ENCODE measurements at regions not wholly inside any gene's neighbourhood (a gene's known extent, or its start where the extent isn't known, plus 50 kb on each side); places are given as distances from the start of the nearest gene placed in this dataset.
"Not testable (repeated sequence)": the region's sequence is repeated elsewhere in the genome, so short reads cannot be mapped to it uniquely, and the experiment has no call there.

DNA sequence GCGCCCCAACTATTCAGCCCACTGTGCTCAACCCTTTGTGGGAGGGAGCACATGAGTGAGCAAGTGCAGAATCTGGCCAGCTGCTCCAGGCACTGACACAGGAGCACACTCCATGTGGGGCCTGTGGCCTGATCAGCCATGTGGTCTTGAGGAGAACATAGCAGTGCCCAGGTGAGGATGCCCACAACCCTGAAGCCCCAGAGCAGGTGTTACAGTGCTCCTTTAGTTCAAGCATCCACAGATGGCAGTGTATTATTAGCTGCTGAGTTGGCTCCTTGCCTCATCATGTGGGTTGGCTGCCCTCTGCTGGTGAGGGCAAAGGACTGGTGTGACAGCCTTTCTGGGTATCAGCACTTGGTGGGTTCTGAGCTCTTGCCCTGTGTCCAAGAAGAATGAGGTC lies 1588.2 kb downstream of the SI start:
- in situ Hi-C loops (cut with HindIII; ENCODE audit: low sequenced_read_pairs): no loop called here
- DNase-seq (ENCODE audit: low spot score): peak; percentile 8

DNA sequence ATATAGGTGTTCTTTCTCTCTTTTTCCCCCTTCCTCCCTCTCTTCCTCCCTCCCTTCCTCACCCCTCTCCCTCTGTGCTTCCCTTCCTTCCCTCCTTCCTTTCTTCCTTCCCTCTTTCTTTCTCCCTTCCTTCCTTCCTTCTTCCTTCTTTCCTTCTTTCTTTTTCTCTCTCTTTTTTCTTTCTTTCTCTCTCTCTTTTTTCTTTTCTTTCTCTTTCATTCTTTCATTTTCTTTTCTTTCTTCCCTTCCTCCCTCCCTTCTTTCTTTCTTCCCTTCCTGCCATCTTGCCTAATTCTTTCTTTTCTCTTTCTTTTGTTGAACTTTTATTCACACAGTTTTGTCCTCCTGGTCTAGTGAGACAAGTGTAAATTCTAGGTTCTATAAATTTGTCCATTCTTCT lies 1595.6 kb downstream of the SI start:
- DNase-seq (ENCODE audit: low spot score): no peak
- in situ Hi-C loops (cut with HindIII; ENCODE audit: low sequenced_read_pairs): no loop called here

DNA sequence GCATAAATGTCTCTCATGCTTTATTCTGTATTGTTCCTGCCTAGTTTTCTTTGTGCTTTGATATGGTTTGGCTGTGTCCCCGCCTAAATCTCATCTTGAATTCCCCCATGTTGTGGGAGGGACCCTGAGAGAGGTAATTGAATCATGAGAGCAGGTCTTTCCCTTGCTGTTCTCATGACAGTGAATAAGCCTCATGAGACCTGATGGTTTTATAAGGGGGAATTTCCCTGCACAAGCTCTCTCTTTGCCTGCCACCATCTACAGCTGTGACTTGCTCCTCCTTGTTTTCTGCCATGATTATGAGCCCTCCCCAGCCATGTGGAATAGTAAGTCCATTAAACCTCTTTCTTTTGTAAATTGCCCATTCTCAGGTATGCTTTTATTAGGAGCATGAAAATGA lies 1596.6 kb downstream of the SI start:
- DNase-seq (ENCODE audit: low spot score): no peak
- in situ Hi-C loops (cut with HindIII; ENCODE audit: low sequenced_read_pairs): no loop called here

DNA sequence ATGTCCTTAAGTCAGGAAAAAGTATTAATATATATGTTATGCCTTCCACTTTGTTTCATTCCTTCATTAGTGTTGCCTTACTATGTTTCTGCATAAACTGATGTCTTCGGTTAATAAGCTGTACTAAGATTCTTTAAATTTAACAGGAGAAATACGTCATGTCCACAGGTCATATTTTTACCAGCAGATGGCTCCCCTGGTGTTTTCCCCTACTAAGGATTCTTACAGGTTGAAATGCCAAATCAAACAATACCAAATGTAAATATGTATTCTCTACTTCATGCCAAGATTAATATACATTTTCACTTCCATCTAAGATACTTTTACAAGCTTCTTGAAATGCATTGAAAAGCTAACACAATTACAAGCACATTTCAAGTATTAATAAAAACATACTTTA lies 1602.1 kb downstream of the SI start:
- DNase-seq (ENCODE audit: low spot score): no peak

DNA sequence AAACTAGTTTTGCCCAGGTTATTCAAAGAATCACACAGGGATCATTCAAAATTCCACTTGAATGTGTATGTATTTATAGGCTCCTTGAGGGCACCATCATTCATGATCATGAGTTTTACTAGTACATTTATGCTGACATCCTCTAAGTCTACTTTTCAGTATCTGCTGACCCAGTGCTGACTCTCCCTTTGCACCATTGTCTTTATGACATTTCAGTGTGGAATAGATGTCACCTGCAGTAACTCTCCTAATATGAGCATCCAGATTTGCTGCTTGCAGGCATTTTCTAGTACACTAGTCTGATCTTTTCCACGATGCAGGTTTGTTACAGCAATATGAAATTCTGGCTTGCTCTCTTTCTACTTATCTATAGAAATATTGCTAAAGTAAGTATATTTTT lies 1603.5 kb downstream of the SI start:
- no peak for DNase-seq (ENCODE audit: low spot score)
- in situ Hi-C loops (cut with HindIII; ENCODE audit: low sequenced_read_pairs): no loop called here

More for the DNA sequence above, 1602.1 kb downstream of the SI start:
- in situ Hi-C loops (cut with HindIII; ENCODE audit: low sequenced_read_pairs): no loop called here

DNA sequence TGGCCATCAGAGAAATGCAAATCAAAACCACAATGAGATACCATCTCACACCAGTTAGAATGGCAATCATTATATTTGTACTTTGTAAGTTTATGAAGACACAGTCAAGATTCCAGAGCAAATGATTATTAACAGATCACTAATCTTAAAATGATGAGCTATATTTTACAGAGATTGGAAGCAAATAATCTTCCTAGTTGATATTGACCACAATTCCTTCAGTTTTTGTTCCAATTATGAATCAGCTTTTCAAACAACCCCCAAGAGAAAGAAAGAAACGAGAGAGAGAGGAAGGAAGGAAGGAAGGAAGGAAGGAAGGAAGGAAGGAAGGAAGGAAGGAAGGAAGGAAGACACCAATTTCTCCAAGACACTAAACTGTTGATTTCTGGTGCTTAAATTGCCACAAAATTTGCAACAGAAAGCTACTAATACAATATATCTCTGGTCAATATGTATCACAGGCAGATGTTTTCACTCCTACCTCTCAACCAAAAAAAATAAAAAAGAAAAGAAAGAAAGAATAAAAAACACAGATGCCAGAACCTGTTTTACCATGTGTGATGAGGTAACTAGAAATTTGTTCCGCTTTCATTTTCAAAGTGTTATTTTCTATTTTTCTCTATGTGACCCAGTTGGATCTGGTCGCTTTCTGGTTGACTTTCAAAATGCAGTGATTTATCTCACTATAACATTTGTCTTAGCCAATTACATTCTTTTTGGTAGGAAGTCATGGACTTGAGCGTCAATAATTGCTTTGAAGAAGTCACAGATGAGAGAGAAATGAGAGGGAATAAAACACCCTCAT lies 1609.6 kb downstream of the SI start:
- in situ Hi-C loops (cut with HindIII; ENCODE audit: low sequenced_read_pairs): no loop called here
- no peak for DNase-seq (ENCODE audit: low spot score)

DNA sequence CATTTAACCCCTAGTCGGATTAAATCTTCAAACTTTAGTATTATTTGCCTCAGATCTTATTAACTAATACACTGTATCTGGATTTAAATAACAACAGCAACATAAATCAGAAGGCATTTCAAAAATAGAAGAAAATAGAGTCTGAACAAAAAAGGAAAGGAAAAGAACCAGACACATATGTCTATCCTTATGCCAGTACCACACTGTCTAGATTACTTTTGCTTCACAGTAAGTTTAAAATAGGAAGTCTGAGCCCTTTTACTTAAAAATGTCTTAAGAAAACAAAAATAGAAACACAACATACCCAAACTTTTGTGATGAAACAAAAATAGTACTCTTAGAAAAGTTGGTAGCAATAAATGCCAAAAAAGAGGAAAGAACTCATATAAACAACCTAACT lies 1615.8 kb downstream of the SI start:
- DNase-seq (ENCODE audit: low spot score): no peak
- in situ Hi-C loops (cut with HindIII; ENCODE audit: low sequenced_read_pairs): no loop called here

DNA sequence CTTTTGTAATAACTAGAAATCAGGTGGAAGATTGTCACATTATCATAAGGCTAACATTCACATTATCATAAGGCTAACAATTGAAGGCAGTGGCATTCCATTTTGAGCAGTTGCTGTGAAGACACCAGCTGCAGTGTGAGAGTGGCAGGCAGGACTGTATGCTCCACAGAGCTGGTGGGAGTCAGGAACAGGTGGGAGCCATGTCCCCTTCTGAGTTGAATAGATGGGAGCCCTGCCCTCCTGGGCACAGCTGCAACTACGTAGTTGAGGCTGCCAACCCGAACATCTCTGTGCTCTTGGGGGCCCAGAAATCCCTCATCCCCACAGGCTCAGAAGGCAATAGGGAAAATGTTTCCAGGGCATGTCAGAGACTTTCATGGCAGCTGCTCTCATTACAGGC lies 1627.6 kb downstream of the SI start:
- no peak for DNase-seq (ENCODE audit: low spot score)
- in situ Hi-C loops (cut with HindIII; ENCODE audit: low sequenced_read_pairs): no loop called here

DNA sequence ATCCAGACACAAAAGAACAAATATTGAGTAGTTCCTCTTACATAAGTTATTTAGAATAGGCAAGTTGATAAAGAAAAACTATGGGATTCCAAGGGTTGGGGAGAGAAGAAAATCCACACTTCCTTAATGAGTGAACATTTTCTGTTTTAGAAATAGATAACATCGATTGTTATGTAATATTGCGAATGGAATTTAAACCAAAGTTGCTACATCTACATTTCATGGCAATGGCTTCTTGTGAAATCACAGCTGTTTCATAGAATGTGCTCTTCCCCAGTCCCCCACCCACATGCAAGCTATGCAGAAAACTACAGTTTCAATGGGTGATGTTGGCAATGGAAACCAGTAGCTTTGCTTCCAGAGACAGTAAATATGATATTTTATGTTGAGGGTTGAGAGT lies 1639.5 kb downstream of the SI start:
- in situ Hi-C loops (cut with HindIII; ENCODE audit: low sequenced_read_pairs): no loop called here
- DNase-seq (ENCODE audit: low spot score): no peak

DNA sequence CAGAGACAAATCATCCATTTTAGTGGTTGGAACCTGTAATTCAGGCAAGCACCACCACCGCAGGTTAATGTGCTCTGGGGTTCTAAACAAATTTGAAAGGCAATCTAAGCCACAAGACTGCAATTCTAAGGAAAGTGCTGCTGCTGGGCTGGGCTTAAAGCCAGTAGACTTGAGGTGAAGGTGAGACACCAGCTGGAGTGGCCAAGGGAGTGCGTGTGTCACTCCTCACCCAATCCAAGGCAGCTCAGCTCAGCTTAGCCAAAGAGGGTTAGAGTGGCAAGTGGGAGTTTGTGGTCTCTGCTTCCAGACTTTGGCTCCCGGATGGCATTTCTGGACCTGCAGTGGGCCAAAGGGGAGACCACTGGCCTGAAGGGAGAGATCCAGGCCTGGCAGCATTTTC lies 1655.6 kb downstream of the SI start:
- no peak for DNase-seq (ENCODE audit: low spot score)
- in situ Hi-C loops (cut with HindIII; ENCODE audit: low sequenced_read_pairs): no loop called here

DNA sequence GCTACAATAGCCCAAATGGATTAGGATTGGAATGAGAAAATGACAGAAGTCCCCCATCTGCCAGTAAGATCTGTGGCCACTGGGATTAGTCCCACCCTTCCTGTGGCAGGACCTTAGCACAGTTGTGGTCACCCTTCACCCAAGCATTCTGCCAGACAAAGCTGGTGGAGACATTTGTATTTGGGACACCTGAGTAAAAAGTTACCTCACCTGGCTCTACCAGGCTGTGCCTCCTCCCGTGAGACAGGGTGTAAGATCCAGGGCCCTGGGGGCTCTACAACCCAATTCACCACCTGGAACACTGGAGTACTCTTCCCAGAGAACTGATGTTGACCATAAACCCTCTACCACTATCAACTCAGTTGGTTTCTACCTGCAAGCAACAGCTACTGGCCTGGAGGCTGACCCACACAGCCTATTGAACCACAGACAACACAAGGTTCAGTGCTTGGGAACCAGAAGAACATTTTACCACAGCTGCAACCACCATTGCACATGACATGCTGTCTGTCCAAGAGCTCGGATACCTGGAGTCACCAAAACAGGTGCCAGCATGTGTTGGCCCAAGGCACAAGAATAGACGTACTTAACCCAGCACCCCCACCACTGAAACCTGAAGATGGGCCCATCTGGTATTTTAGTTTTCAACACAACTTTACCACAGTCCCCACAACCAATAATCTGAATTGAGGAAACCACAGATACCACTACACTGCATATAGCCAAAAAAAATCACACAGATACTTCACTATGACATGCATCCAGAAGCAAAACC lies 1686.7 kb downstream of the SI start:
- in situ Hi-C loops (cut with HindIII; ENCODE audit: low sequenced_read_pairs): no loop called here
- DNase-seq (ENCODE audit: low spot score): no peak

DNA sequence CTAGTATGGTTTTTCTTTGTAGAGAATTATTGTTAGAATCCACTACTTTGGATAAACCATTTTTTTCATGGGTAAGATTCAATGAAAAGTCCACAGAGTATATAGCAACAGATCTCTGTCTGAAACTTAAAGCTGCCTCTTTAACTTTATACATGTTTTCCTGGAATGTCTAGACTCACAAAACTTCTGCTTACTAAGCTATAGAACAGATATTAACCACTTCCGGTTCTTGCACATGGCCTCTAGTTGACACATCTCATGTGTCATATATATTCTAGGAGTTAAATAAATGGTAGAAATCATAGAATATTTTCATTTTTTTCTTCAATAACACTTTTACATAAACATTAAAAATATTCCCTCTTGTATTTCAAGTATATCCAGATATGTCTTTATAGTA lies 1693.9 kb downstream of the SI start:
- in situ Hi-C loops (cut with HindIII; ENCODE audit: low sequenced_read_pairs): no loop called here
- no peak for DNase-seq (ENCODE audit: low spot score)

DNA sequence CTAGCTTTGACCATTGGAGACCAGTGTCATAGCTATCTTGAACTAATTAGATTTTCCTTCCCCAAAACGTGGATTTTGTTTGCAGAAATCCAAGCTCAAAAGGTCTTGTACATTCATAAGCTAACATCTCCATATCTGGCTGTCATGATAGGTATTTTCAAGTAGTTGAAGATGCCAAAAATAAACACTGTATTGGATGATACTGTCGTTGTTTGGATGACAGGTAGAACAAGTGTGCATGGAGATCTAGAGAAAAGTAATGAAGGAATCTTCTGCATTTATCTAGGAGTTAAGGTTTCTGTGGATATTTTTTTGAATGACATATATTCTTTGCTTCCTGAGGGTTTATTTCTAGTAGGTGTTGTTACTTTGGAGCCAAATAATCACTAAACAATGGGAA lies 1696.1 kb downstream of the SI start:
- no peak for DNase-seq (ENCODE audit: low spot score)

DNA sequence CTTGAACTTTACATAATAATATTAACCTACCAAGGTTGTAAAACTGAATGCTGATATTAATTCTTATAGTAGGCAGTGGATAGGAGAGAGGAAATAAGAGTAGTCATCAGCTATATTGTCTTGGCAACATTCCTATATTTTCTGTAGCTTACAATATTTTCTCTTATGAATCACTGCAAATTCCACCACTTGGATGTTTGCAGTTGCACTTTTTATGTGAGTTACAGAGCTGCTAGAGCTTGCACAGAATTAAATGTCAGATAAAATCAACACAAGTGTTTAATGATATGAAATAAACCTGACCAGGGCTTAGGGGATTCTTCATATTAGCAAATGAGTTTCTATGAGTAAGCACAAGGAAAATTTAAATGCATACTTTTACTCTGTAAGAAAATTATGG lies 1710.1 kb downstream of the SI start:
- in situ Hi-C loops (cut with HindIII; ENCODE audit: low sequenced_read_pairs): no loop called here
- no peak for DNase-seq (ENCODE audit: low spot score)

More for the DNA sequence above, 1696.1 kb downstream of the SI start:
- in situ Hi-C loops (cut with HindIII; ENCODE audit: low sequenced_read_pairs): no loop called here

DNA sequence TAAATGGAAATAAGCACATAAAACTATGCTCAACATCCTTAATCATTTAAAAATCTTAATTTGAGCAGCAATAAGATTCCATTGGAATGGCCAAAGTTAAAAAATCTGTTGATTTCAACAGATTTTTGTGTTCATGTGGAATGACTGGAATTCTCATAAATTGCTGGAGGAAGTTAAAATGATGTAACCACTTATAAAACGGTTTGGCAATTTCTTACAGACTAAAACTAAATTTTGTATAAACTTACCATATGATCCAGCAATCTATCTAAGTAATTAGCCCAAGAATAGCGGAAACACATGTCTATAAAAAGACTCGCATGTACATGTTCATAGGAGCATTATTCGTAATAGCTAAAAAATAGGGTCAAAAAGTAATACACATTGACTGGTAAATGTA lies 1713.6 kb downstream of the SI start:
- DNase-seq (ENCODE audit: low spot score): no peak
- in situ Hi-C loops (cut with HindIII; ENCODE audit: low sequenced_read_pairs): no loop called here

DNA sequence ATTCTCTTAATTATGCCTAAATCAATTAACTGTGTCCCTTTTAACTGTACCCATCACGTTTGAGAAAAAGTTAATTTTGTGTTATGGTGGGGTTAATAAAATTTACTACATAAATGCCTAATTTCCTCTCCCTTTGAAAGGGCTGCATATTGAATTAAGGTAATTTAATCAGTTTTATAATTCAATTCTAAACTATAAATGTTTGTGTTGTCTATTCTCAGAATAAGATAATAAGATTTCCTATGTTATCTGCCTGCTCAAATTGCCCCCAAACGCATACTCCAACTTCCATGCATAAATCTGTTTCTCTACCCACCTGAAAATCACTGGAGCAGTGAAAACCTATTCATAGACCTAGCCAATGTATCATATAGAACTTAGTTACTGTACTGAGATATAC lies 1716.1 kb downstream of the SI start:
- in situ Hi-C loops (cut with HindIII; ENCODE audit: low sequenced_read_pairs): no loop called here
- no peak for DNase-seq (ENCODE audit: low spot score)

DNA sequence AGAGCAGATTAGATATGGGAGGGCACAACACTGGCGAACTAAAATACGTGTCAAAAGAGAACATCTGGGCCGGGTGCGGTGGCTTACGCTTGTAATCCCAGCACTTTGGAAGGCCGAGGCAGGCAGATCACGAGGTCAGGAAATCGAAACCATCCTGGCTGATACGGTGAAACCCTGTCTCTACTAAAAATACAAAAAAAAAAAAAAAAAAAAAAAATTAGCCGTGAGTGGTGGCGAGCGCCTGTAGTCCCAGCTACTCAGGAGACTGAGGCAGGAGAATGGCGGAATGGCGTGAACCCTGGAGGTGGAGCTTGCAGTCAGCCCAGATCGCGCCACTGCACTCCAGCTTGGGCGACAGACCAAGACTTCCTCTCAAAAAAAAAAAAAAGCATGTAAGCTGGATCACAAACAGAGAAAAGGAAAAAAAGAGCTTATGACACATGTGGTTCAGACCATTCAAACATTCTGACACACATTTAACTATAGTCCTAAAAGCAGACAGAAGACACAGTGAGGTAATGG lies 1716.9 kb downstream of the SI start:
- in situ Hi-C loops (cut with HindIII; ENCODE audit: low sequenced_read_pairs); DNase-seq (ENCODE audit: low spot score): not testable (repeated sequence)

DNA sequence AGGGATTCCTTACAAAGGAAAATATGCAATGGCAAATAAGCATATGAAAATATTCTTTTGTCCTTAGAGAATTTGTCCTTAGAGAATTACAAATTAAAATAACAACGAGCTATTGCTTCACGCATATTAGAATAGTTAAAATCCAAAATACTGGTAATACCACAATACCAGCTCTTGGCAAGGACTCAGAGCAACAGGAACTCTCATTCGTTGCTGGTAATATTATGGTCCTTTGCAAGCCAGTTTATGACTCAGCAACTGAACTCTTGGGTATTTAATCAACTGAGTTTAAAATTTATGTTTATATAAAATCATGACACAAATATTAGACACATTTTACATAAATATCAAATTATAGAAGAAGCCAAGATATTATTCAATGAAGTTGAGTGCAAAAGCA lies 1730.4 kb downstream of the SI start:
- in situ Hi-C loops (cut with HindIII; ENCODE audit: low sequenced_read_pairs): no loop called here

DNA sequence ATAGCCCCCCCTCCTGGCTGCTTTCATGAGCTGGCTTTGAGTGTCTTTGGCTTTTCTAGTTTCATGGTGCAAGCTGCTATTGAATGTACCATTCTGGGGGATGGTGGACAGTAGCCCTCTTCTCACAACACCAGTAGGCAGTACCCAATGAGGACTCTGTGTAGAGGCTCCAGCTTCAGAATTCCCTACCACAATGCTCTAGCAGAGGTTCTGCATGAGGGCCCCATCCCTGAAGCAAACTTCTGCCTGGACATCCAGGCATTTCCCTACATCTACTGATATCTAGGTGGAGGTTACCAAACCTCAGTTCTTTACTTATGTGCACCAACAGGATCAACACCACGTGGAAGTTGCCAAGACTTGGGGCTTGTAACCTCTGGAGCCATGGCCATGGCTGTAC lies 1742.9 kb downstream of the SI start:
- DNase-seq (ENCODE audit: low spot score): no peak
- in situ Hi-C loops (cut with HindIII; ENCODE audit: low sequenced_read_pairs): no loop called here

More for the DNA sequence above, 1730.4 kb downstream of the SI start:
- no peak for DNase-seq (ENCODE audit: low spot score)

DNA sequence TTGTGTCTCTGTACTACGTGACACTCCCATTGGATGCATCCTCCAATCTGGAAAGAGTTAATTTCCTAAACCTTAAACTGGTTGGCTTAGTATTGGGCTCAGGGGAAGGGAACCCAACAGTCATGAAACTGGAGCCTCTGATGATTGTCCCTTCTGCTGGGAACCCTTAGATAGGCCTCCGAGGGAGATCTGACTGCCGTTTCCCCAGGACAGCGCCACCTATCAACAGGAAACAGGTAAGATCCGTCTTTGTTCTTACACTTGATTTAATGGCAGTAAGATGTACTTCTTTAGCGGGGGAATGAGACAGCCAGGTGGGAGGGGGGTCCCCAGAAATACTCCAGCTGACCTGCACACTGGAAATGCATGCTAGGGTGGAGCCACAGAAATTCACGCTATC lies 1749.6 kb downstream of the SI start:
- in situ Hi-C loops (cut with HindIII; ENCODE audit: low sequenced_read_pairs): no loop called here
- DNase-seq (ENCODE audit: low spot score): no peak

DNA sequence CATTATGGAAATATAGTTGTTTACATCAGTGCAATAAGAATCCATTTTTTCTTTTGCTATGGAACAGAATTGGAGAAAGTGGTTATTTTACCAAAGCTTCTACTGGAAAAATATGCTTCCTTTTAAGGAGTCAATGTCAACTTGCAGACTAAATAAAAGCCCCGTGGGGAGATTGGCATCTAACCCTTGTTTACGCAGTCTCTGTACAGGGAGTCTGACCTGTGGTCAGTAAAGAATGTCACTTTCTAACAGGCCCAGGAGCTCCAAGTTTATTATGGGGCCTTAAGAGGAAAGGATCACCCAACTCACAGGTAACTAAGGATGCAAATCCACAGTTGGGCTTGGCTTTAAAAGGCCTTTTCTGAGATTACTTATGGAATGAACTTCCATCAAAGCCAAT lies 1751.2 kb downstream of the SI start:
- in situ Hi-C loops (cut with HindIII; ENCODE audit: low sequenced_read_pairs): no loop called here
- no peak for DNase-seq (ENCODE audit: low spot score)
